Suprapubic skin (tissue), 4 donors: ENCODE measurements at regions not wholly inside any gene's neighbourhood (a gene's known extent, or its start where the extent isn't known, plus 50 kb on each side); places are given as distances from the start of the nearest gene placed in this dataset.

Experiments
- DNase-seq, 2 donors: peaks; one replicate each; pipeline ENCODE4 v3.0.0-alpha.2; 2019; ENCODE audit warnings: low spot score in 2 of 2
- H3K27ac ChIP-seq: fragments of 200-600 bp; sonication (generic); one replicate; pipeline ENCODE4 v1.5.1; 2019
- H3K27me3 ChIP-seq: fragments of 200-600 bp; sonication (generic); one replicate; pipeline ENCODE4 v1.5.1; 2019
- H3K36me3 ChIP-seq: fragments of 200-600 bp; sonication (generic); one replicate; pipeline ENCODE4 v1.5.1; 2019
- H3K4me1 ChIP-seq: fragments of 200-600 bp; sonication (generic); one replicate; pipeline ENCODE4 v1.5.1; 2019
- H3K4me3 ChIP-seq: fragments of 200-600 bp; sonication (generic); one replicate; pipeline ENCODE4 v1.5.1; 2019; ENCODE audit warnings: mild to moderate bottlenecking
- H3K9me3 ChIP-seq: fragments of 200-600 bp; sonication (generic); one replicate; pipeline ENCODE4 v1.5.1; 2019
- CTCF ChIP-seq, 2 donors: fragments of 200-600 bp in 1 of 2; fragments of 450-650 bp in 1 of 2; sonication (generic) in 1 of 2; IDR thresholded peaks; one replicate each; pipeline ENCODE4 v1.5.1; 2016 to 2019; ENCODE audit warnings: antibody characterized with exemption in 2 of 2, mild to moderate bottlenecking in 1 of 2, moderate library complexity in 1 of 2
- EP300 ChIP-seq: sonication (generic); formaldehyde crosslinking; IDR thresholded peaks from one replicate; pipeline ENCODE4 v1.6.1; 2017; ENCODE audit warnings: antibody characterized with exemption
- POLR2A ChIP-seq, 2 donors: fragments of 450-650 bp; IDR thresholded peaks; one replicate each; pipeline ENCODE4 v1.6.1; 2017; ENCODE audit warnings: antibody characterized with exemption in 2 of 2, mild to moderate bottlenecking in 2 of 2, moderate library complexity in 2 of 2
- POLR2AphosphoS5 ChIP-seq, 3 donors: sonication (generic); formaldehyde crosslinking; IDR thresholded peaks; one replicate each; pipeline ENCODE4 v1.6.1; 2017; ENCODE audit warnings: antibody characterized with exemption in 3 of 3
- WGBS: methylation state at CpG from one replicate; pipeline ENCODE4 v1.1.5; 2018; 5-methylcytosine and 5-hydroxymethylcytosine counted together

GRCh38 chr3:89876116-89876515 is 768.7 kb downstream of the EPHA3 start:
- WGBS: 83% methylated on average over 3 of the region's 3 CpGs
- Histone ChIP-seq H3K4me1 (no peaks in the 10 kb centered on the region), H3K9me3 (no peaks in the 10 kb centered on the region), H3K4me3 (no peak overlapping the region), H3K27ac (no peak overlapping the region), H3K36me3 (no peaks in the 10 kb centered on the region), H3K27me3 (no peaks in the 10 kb centered on the region)
- DNase-seq: no peak
- TF ChIP-seq EP300: no peak
- no peak for TF ChIP-seq POLR2A (IDR thresholded peaks at IDR 0.05)

DNA sequence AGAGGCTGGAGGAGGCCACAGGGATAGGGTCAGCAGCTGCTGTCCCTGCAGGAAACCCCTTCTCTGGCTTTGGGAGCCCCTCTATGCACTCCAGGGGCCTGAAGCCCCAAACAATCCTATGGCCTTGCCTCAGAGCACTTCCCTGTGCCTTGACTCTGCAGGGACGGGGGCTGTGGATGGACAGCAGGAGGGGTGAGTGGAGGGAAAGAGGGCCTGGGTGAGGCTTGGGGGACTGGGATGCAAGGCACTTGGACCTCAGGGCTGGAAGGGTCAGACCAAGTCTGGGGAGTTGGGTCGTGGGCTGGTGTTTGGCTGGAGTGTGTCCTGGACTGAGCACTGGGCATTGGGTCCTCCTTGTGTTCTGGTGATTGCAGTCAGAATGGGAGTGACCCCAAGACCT is 769.8 kb downstream of the EPHA3 start:
- H3K27ac ChIP-seq: no peak overlapping the region
- no peak overlapping the region for H3K4me3 ChIP-seq
- H3K36me3 ChIP-seq: no peaks in the 10 kb centered on the region
- no peaks in the 10 kb centered on the region for H3K4me1 ChIP-seq
- TF ChIP-seq POLR2AphosphoS5 (IDR thresholded peaks at IDR 0.05) (no peak), EP300 (no peak)
- WGBS: 83% methylated on average over 1 of the region's 2 CpGs
- H3K9me3 ChIP-seq: no peaks in the 10 kb centered on the region
- no peaks in the 10 kb centered on the region for H3K27me3 ChIP-seq
- DNase-seq: no peak

GRCh38 chr3:89889386-89889785 is 782.0 kb downstream of the EPHA3 start:
- H3K4me1 ChIP-seq: no peaks in the 10 kb centered on the region
- DNase-seq: no peak
- H3K27ac ChIP-seq: no peak overlapping the region
- H3K27me3 ChIP-seq: no peaks in the 10 kb centered on the region
- peaks cover 7% of the 10 kb centered on the region for H3K9me3 ChIP-seq
- no peaks in the 10 kb centered on the region for H3K36me3 ChIP-seq
- no peak overlapping the region for H3K4me3 ChIP-seq
- no peak for TF ChIP-seq CTCF (IDR thresholded peaks at IDR 0.05)
- TF ChIP-seq POLR2A (IDR thresholded peaks at IDR 0.05): no peak
- TF ChIP-seq EP300: no peak
- TF ChIP-seq POLR2AphosphoS5 (IDR thresholded peaks at IDR 0.05): no peak

DNA sequence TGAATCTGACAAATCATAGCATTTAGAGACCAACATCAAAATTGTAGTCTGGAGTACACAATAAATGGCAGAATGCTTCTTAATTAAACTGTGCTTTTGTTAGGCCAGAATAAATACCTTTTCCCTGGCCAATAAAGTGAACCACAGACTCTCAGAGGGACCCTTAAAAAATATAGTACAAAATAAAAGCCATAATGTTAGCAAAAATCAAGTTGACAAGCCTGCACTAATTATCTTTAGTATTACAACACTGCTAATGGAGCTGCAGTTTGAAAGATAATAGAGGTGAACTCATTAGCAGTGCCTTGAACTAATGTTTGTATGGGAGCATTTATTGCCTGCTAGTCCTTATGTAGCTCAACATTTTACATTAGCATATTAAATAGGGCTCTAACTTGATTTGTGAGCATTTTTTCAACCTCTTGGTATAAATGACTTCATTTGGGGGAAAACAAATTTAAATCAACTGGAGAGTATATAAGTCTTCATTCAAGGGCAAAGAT is 801.3 kb downstream of the EPHA3 start:
- H3K27ac ChIP-seq: no peak overlapping the region
- no peak overlapping the region for H3K4me3 ChIP-seq
- no peaks in the 10 kb centered on the region for H3K27me3 ChIP-seq
- no peaks in the 10 kb centered on the region for H3K36me3 ChIP-seq
- H3K9me3 ChIP-seq: no peaks in the 10 kb centered on the region
- no peaks in the 10 kb centered on the region for H3K4me1 ChIP-seq
- TF ChIP-seq EP300 (no peak), POLR2AphosphoS5 (IDR thresholded peaks at IDR 0.05) (no peak), POLR2A (IDR thresholded peaks at IDR 0.05) (no peak), CTCF (IDR thresholded peaks at IDR 0.05) (no peak)
- no peak for DNase-seq

DNA sequence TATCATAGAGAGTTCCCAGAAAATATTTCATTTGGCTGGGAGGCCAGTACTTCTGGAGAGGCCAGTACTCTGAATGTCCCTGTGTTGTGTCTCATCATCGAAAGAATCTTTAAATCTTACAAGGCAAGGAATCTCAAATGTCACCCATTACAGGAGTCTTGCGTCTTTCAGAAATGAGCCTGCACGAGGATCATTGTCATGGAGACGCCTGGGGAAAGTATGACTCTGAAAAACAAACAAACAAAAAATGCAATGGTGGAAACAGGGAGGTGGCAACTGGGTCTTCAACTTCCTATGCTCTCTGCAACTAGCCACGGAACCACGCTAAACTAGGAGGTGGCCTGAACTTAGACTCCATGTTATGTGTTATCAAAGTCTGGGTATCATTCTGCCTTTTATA is 804.6 kb downstream of the EPHA3 start:
- TF ChIP-seq POLR2A (IDR thresholded peaks at IDR 0.05) (no peak), POLR2AphosphoS5 (IDR thresholded peaks at IDR 0.05) (no peak), EP300 (no peak)
- DNase-seq: no peak
- no peak overlapping the region for H3K4me3 ChIP-seq
- peaks cover 11% of the 10 kb centered on the region for H3K9me3 ChIP-seq
- WGBS: 84% methylated on average over 6 of the region's 6 CpGs
- H3K4me1 ChIP-seq: no peaks in the 10 kb centered on the region
- H3K27me3 ChIP-seq: no peaks in the 10 kb centered on the region
- no peaks in the 10 kb centered on the region for H3K36me3 ChIP-seq
- no peak overlapping the region for H3K27ac ChIP-seq

- DNase-seq: no peak
- Histone ChIP-seq H3K9me3 (no peaks in the 10 kb centered on the region), H3K36me3 (no peaks in the 10 kb centered on the region), H3K4me1 (no peaks in the 10 kb centered on the region), H3K27me3 (no peaks in the 10 kb centered on the region), H3K4me3 (no peak overlapping the region), H3K27ac (no peak overlapping the region)
- no peak for TF ChIP-seq POLR2A (IDR thresholded peaks at IDR 0.05)
- TF ChIP-seq POLR2AphosphoS5 (IDR thresholded peaks at IDR 0.05): no peak
- TF ChIP-seq EP300: no peak
- TF ChIP-seq CTCF (IDR thresholded peaks at IDR 0.05): no peak
- WGBS: 55% methylated on average over 2 of the region's 2 CpGs
These were observed 816.6 kb downstream of the EPHA3 start for GRCh38 chr3:89923921-89924610.

DNA sequence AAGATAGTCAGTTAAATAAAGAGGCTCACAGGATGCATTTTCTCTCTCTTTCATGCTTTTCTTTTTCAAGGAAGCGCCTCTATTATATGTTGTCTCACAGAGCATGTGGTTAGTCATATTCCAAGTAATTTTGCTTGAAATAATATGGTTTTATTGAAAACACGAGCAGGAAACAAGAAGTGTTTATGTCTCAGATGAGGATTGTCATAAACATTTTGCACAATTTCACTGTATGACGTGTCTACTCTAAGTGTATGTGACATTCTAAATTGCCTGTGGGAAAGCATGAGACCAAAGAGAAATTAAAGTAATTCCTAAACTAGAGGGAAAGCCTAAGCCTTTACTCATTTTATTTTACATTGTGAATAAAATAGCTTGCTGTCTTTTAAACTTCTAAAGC is 818.6 kb downstream of the EPHA3 start:
- 74% methylated on average over 3 of the region's 3 CpGs for WGBS
- TF ChIP-seq CTCF (IDR thresholded peaks at IDR 0.05) (no peak), EP300 (no peak), POLR2A (IDR thresholded peaks at IDR 0.05) (no peak), POLR2AphosphoS5 (IDR thresholded peaks at IDR 0.05) (no peak)

More for the DNA sequence above, 818.6 kb downstream of the EPHA3 start:
- H3K27me3 ChIP-seq: no peaks in the 10 kb centered on the region
- no peak overlapping the region for H3K4me3 ChIP-seq
- DNase-seq: no peak
- no peak overlapping the region for H3K27ac ChIP-seq
- no peaks in the 10 kb centered on the region for H3K4me1 ChIP-seq
- H3K36me3 ChIP-seq: no peaks in the 10 kb centered on the region
- H3K9me3 ChIP-seq: no peaks in the 10 kb centered on the region
